ENCODE measurements at regions not wholly inside any gene's neighbourhood (a gene's known extent, or its start where the extent isn't known, plus 50 kb on each side); places are given as distances from the start of the nearest gene placed in this dataset.
"Not testable (repeated sequence)": the region's sequence is repeated elsewhere in the genome, so short reads cannot be mapped to it uniquely, and the experiment has no call there.

- Mint-ChIP-seq H3K9me3 (no peaks in the 10 kb centered on the region), H3K4me1 (ENCODE audit: low read depth) (no peaks in the 10 kb centered on the region), H3K27me3 (ENCODE audit: low read depth) (no peaks in the 10 kb centered on the region), H3K36me3 (ENCODE audit: low read depth) (no peaks in the 10 kb centered on the region), H3K4me3 (no peak overlapping the region), H3K27ac (no peak overlapping the region)
- no peak for DNase-seq (ENCODE audit: low spot score)
Observed at GRCh38 chr9:30060976-30061375, 2323.5 kb upstream of the ACO1 start.

DNA sequence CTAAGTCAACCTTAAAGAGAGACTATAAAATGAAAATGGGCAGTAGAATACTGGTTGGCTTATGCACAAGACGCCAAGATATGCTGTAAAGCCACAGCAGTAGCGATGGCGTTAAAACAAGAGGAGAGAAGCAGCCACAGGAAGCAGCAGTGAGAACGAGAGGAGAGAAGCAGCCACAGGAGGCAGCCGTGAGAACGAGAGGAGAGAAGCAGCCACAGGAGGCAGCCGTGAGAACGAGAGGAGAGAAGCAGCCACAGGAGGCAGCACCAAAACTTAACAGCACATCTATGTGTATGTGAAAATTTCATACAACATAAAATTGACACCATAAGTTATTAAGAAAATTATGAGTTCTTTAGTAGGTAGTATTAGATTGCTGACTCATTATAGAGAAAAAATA lies 2318.6 kb upstream of the ACO1 start:
- H3K36me3 Mint-ChIP-seq (ENCODE audit: low read depth): no peaks in the 10 kb centered on the region
- DNase-seq (ENCODE audit: low spot score): no peak
- H3K27me3 Mint-ChIP-seq (ENCODE audit: low read depth): no peaks in the 10 kb centered on the region
- no peak overlapping the region for H3K27ac Mint-ChIP-seq
- H3K9me3 Mint-ChIP-seq: no peaks in the 10 kb centered on the region
- H3K4me3 Mint-ChIP-seq: no peak overlapping the region
- no peaks in the 10 kb centered on the region for H3K4me1 Mint-ChIP-seq (ENCODE audit: low read depth)

- H3K9me3 Mint-ChIP-seq; H3K4me1 Mint-ChIP-seq (ENCODE audit: low read depth); DNase-seq (ENCODE audit: low spot score); H3K4me3 Mint-ChIP-seq; H3K27ac Mint-ChIP-seq; H3K27me3 Mint-ChIP-seq (ENCODE audit: low read depth); H3K36me3 Mint-ChIP-seq (ENCODE audit: low read depth): not testable (repeated sequence)
Observed at GRCh38 chr9:30069236-30069635, 2315.2 kb upstream of the ACO1 start.

GRCh38 chr9:30075022-30075421 lies 2309.4 kb upstream of the ACO1 start:
- DNase-seq (ENCODE audit: low spot score): no peak
- Mint-ChIP-seq H3K27ac (no peak overlapping the region), H3K4me1 (ENCODE audit: low read depth) (peaks cover 7% of the 10 kb centered on the region), H3K36me3 (ENCODE audit: low read depth) (no peaks in the 10 kb centered on the region), H3K4me3 (no peak overlapping the region), H3K9me3 (peaks cover 17% of the 10 kb centered on the region), H3K27me3 (ENCODE audit: low read depth) (no peaks in the 10 kb centered on the region)

DNA sequence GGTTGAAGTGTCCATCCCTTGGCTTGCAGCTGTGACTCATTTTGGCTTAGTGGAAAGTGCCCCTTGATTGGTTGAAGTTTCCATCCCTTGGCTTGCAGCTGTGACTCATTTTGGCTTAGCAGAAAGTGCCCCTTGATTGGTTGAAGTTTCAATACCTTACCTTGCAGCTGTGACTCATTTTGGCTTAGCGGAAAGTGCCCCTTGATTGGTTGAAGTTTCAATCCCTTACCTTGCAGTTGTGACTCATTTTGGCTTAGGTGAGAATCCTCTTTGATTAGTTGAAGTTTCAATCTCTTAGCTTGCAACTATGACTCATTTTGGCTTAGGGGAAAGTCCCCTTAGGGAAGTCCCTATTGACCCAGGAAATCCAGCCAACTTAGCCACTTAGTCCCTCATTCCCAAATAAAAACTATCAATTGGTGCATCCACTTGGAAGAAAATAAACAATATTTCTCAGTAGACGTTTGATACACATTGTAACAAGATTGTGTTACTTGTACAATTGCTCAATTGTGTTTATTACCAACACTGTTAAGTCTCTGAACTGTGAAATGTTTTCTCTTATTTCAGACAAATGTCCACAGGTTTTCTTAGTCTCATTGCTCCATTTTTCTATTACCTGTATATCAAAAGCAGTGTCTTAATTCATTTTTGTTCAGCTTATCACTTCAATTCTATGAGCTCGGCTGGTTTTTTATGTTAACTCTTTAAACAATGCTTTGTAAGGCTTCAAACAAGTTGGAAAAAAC lies 2308.8 kb upstream of the ACO1 start:
- Mint-ChIP-seq H3K9me3 (peaks cover 17% of the 10 kb centered on the region), H3K4me3 (no peak overlapping the region), H3K27ac (no peak overlapping the region), H3K27me3 (ENCODE audit: low read depth) (no peaks in the 10 kb centered on the region), H3K36me3 (ENCODE audit: low read depth) (no peaks in the 10 kb centered on the region), H3K4me1 (ENCODE audit: low read depth) (peaks cover 7% of the 10 kb centered on the region)
- peak; percentile 47 for DNase-seq (ENCODE audit: low spot score)

DNA sequence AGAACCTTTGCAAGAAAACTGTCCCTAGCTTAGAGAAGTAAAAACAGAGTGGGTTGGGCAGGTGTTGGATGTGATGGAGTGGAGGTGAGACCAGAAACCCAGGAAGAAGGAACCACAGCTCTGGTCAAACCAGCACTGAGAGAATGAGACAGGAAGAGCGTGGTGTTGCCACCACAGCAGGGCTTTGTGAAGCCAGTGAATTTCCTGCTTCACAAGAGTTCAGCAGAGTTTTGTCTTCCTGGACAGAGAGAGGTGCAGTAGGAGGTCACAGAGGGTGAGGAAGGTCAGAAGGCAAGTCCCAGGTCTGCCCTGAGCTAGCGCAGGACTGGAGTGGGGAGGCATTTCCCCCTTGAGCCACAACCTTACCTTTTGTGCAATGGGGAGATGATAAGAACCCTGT lies 2306.2 kb upstream of the ACO1 start:
- Mint-ChIP-seq H3K4me1 (ENCODE audit: low read depth) (peaks cover 7% of the 10 kb centered on the region), H3K27ac (no peak overlapping the region), H3K9me3 (peaks cover 13% of the 10 kb centered on the region), H3K36me3 (ENCODE audit: low read depth) (no peaks in the 10 kb centered on the region), H3K4me3 (no peak overlapping the region), H3K27me3 (ENCODE audit: low read depth) (no peaks in the 10 kb centered on the region)
- DNase-seq (ENCODE audit: low spot score): no peak

DNA sequence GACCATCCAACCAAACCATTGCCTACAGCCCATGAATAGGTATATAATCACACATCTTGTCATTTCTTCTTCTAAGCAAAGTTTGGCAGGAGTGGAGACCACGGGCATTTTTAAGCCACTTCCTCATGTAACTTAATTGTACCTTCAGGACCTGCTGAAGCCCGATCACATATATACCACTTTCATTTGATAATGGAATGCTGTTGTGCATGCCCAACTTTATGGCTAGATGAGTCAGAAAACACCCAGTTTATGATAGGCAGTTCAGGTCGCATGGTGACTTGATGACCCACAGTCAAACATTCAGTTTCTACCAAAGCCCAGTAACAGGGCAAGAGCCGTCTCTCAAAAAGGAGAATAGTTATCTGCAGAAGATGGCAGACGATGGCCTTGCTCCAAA lies 2295.0 kb upstream of the ACO1 start:
- Mint-ChIP-seq H3K36me3 (ENCODE audit: low read depth) (no peaks in the 10 kb centered on the region), H3K9me3 (no peaks in the 10 kb centered on the region), H3K4me1 (ENCODE audit: low read depth) (no peaks in the 10 kb centered on the region), H3K27ac (no peak overlapping the region), H3K4me3 (no peak overlapping the region), H3K27me3 (ENCODE audit: low read depth) (no peaks in the 10 kb centered on the region)
- no peak for DNase-seq (ENCODE audit: low spot score)

DNA sequence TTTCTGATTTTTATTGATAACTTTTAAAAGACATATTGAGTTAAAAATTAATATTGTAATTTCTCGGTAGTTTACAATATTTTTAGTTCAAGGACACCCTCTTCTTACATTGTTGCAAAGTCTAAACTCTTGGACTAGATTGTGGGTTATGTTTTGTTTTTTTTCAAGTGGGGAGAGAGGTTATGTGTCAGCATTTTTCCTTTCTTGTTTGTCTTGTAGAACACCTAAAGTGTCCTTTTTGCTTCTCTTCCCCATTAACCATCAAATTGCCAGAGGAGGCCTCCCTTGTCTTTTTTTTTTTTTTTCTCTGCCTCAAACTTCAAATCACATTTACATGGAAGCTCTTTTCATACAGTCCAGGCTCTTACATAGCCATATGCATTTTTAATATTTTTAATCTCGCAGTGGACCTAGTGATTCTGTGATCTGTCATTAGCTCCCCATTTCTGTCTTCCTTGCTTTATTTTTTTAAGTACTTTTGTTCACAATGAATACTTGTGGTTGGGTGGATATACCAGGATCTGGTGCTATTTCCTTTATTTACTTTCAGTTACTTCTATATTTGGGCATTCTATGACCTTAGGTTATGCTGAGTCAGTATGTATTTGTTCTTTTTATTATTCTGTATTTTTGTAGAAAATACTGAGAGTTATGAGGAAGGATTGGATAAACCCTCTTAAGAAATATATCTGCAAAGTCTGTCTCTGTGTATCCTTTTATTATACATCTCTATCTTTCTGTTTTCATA lies 2280.6 kb upstream of the ACO1 start:
- H3K27ac Mint-ChIP-seq: no peak overlapping the region
- DNase-seq (ENCODE audit: low spot score): no peak

DNA sequence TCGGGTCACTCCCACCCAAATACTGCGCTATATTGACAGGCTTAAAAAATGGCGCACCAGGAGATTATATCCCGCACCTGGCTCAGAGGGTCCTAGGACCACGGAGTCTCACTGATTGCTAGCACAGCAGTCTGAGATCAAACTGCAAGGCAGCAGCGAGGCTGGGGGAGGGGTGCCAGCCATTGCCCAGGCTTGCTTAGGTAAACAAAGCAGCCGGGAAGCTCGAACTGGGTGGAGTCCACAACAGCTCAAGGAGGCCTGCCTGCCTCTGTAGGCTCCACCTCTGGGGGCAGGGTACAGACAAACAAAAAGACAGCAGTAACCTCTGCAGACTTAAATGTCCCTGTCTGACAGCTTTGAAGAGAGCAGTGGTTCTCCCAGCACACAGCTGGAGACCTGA lies 2277.3 kb upstream of the ACO1 start:
- H3K27me3 Mint-ChIP-seq (ENCODE audit: low read depth); DNase-seq (ENCODE audit: low spot score); H3K4me1 Mint-ChIP-seq (ENCODE audit: low read depth); H3K27ac Mint-ChIP-seq; H3K36me3 Mint-ChIP-seq (ENCODE audit: low read depth); H3K4me3 Mint-ChIP-seq: not testable (repeated sequence)
- peaks cover 12% of the 10 kb centered on the region for H3K9me3 Mint-ChIP-seq

More for the DNA sequence above, 2280.6 kb upstream of the ACO1 start:
- no peaks in the 10 kb centered on the region for H3K4me1 Mint-ChIP-seq (ENCODE audit: low read depth)
- H3K9me3 Mint-ChIP-seq: peaks cover 17% of the 10 kb centered on the region
- H3K4me3 Mint-ChIP-seq: no peak overlapping the region
- no peaks in the 10 kb centered on the region for H3K36me3 Mint-ChIP-seq (ENCODE audit: low read depth)
- H3K27me3 Mint-ChIP-seq (ENCODE audit: low read depth): no peaks in the 10 kb centered on the region

DNA sequence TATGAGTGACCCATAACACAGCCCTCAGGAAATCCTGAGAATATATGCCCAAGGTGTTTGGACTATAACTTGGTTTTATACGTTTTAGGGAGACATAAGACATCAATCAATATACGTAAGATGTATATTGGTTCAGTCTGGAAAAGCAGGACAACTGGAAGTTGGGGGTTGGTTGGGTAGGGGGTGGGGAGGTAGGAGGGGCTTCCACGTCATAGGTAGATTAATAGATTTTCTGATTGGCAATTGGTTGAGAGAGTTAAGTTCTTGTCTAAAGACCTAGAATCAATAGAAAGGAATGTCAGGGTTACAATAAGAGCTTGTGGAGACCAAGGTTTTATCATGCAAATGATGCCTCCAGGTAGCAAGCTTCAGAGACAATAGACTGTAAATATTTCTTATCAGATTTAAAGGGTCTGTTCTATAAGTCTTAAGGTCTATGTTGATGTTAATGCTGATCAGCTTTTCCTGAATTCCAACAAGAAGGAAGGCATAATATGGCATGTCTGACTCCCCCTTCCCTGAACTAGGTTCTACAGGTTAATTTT lies 2267.7 kb upstream of the ACO1 start:
- Mint-ChIP-seq H3K27ac (no peak overlapping the region), H3K4me3 (no peak overlapping the region), H3K36me3 (ENCODE audit: low read depth) (no peaks in the 10 kb centered on the region), H3K27me3 (ENCODE audit: low read depth) (no peaks in the 10 kb centered on the region), H3K4me1 (ENCODE audit: low read depth) (no peaks in the 10 kb centered on the region), H3K9me3 (no peaks in the 10 kb centered on the region)
- no peak for DNase-seq (ENCODE audit: low spot score)

GRCh38 chr9:30120666-30121065 lies 2263.8 kb upstream of the ACO1 start:
- DNase-seq (ENCODE audit: low spot score): no peak
- no peaks in the 10 kb centered on the region for H3K4me1 Mint-ChIP-seq (ENCODE audit: low read depth)
- no peaks in the 10 kb centered on the region for H3K27me3 Mint-ChIP-seq (ENCODE audit: low read depth)
- H3K4me3 Mint-ChIP-seq: no peak overlapping the region
- no peaks in the 10 kb centered on the region for H3K9me3 Mint-ChIP-seq
- H3K36me3 Mint-ChIP-seq (ENCODE audit: low read depth): no peaks in the 10 kb centered on the region
- H3K27ac Mint-ChIP-seq: no peak overlapping the region

GRCh38 chr9:30121611-30122010 lies 2262.8 kb upstream of the ACO1 start:
- DNase-seq (ENCODE audit: low spot score): no peak
- H3K4me1 Mint-ChIP-seq (ENCODE audit: low read depth): no peaks in the 10 kb centered on the region
- H3K4me3 Mint-ChIP-seq: no peak overlapping the region
- H3K27ac Mint-ChIP-seq: no peak overlapping the region
- H3K9me3 Mint-ChIP-seq: no peaks in the 10 kb centered on the region
- no peaks in the 10 kb centered on the region for H3K27me3 Mint-ChIP-seq (ENCODE audit: low read depth)
- no peaks in the 10 kb centered on the region for H3K36me3 Mint-ChIP-seq (ENCODE audit: low read depth)

- Mint-ChIP-seq H3K27ac (no peak overlapping the region), H3K4me1 (ENCODE audit: low read depth) (no peaks in the 10 kb centered on the region), H3K4me3 (no peak overlapping the region), H3K36me3 (ENCODE audit: low read depth) (no peaks in the 10 kb centered on the region), H3K27me3 (ENCODE audit: low read depth) (no peaks in the 10 kb centered on the region), H3K9me3 (no peaks in the 10 kb centered on the region)
- no peak for DNase-seq (ENCODE audit: low spot score)
Observed at GRCh38 chr9:30125881-30126280, 2258.6 kb upstream of the ACO1 start.

DNA sequence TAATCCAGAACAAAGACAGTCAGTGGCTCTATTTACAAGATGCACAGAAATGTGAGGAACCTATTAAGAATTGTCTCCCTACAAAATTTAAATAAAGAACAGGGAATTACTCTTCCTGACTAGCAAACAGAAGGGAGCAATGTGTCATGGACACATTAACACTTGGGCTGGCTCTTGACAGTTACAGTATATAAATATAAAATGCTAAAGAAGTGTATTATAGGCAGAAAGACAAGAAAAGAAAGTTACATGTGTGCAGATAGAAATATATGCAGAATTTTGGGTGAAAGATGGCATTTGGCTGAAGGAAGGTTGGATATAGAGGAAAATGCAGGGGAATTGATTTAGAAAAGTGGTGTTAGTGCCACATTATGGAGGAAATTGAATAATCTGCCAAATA lies 2257.1 kb upstream of the ACO1 start:
- H3K4me3 Mint-ChIP-seq: no peak overlapping the region
- DNase-seq (ENCODE audit: low spot score): no peak
- no peaks in the 10 kb centered on the region for H3K36me3 Mint-ChIP-seq (ENCODE audit: low read depth)

More for the DNA sequence above, 2257.1 kb upstream of the ACO1 start:
- Mint-ChIP-seq H3K27me3 (ENCODE audit: low read depth) (no peaks in the 10 kb centered on the region), H3K27ac (no peak overlapping the region), H3K4me1 (ENCODE audit: low read depth) (no peaks in the 10 kb centered on the region), H3K9me3 (no peaks in the 10 kb centered on the region)

All from T-helper 2 cell treated with Interferon-gamma antibody and Interleukin-4, amounts not matched to agents 5 μg/mL and 100 μg/mL, for 36 hours (primary cell).